Osteocyte (in vitro differentiated cells): ENCODE measurements at regions not wholly inside any gene's neighbourhood (a gene's known extent, or its start where the extent isn't known, plus 50 kb on each side); places are given as distances from the start of the nearest gene placed in this dataset.

Experiments
- DNase-seq: peaks from one replicate; pipeline ENCODE4 v3.0.0; 2021; ENCODE audit warnings: mixed read lengths; ENCODE audit not compliant: unreplicated experiment; ENCODE audit errors: extremely low spot score
- H3K27ac Mint-ChIP-seq: one replicate; pipeline ENCODE4 v1.8.0; 2021; ENCODE audit warnings: mild to moderate bottlenecking, mixed read lengths; ENCODE audit not compliant: unreplicated experiment
- H3K27me3 Mint-ChIP-seq: one replicate; pipeline ENCODE4 v1.8.0; 2021; ENCODE audit warnings: mixed read lengths; ENCODE audit not compliant: unreplicated experiment
- H3K36me3 Mint-ChIP-seq: one replicate; pipeline ENCODE4 v1.8.0; 2021; ENCODE audit warnings: mixed read lengths; ENCODE audit not compliant: unreplicated experiment
- H3K4me1 Mint-ChIP-seq: one replicate; pipeline ENCODE4 v1.8.0; 2021; ENCODE audit warnings: mixed read lengths; ENCODE audit not compliant: unreplicated experiment
- H3K4me3 Mint-ChIP-seq: one replicate; pipeline ENCODE4 v1.8.0; 2021; ENCODE audit warnings: mild to moderate bottlenecking, moderate library complexity, mixed read lengths; ENCODE audit not compliant: unreplicated experiment
- H3K9me3 Mint-ChIP-seq: one replicate; pipeline ENCODE4 v1.8.0; 2021; ENCODE audit warnings: mixed read lengths; ENCODE audit not compliant: unreplicated experiment
- CTCF ChIP-seq: fragments of 200-600 bp; sonication (generic); IDR thresholded peaks from 2 replicates; pipeline ENCODE4 v1.5.0; 2021; ENCODE audit warnings: antibody characterized with exemption, mild to moderate bottlenecking, moderate library complexity

GRCh38 chr1:8182034-8182761 is 135.7 kb upstream of the SLC45A1 start:
- H3K9me3 Mint-ChIP-seq, result peaks cover 19% of the 10 kb centered on the region
- H3K27me3 Mint-ChIP-seq, result no peaks in the 10 kb centered on the region
- no peak overlapping the region for H3K4me3 Mint-ChIP-seq
- no peak for DNase-seq
- no peak for TF ChIP-seq CTCF
- peaks cover 5% of the 10 kb centered on the region for H3K4me1 Mint-ChIP-seq
- peaks cover 5% of the 10 kb centered on the region for H3K36me3 Mint-ChIP-seq
- H3K27ac Mint-ChIP-seq, result no peak overlapping the region

DNA sequence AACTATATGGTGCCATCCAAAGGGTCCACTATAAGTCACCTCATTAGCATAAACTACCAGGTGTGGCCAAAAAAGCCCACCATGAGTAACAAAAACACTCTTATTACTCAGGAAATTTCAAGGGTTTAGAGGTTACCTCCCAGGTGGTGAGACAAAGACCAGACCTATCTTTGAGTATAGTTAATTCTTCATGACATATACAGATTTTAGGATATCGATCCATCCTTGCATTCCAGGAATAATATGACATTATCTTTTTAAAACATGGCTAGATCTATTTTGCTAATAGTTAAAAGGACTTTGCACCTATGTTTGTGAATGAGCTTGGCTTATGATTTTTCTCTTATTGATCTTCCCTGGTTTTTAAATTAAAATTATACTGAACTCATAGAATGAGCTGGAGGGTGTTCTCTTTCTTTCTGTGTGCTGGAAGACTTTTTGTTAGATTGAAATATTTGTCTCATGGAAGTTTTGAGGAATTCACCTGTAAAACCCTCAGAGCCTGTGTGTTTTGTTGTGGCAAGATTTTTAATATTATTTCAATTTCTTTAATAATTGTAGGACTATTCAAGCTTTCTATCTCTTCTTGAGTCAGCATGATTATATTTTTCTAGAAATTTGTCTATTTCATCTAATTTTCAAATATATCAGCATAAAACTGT is 138.7 kb upstream of the SLC45A1 start:
- DNase-seq, result no peak

DNA sequence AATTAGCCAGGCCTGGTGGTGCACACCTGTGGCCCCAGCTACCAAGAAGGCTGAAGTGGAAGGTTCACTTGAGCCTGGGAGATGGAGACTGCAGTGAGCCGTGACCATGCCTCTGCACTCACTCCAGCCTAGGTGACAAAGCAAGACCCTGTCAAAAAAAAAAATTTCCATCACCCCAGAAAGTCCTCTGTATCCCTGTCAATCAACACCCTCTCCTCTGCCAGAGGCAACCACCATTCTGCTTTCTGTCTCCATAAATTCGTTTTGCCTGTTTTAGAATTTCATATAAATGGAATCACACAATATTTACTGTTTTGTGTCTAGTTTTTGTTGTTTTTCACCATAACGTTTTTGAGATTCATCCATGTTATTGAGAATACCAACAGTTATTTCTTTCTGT is 141.6 kb upstream of the SLC45A1 start:
- Mint-ChIP-seq H3K4me3 (no peak overlapping the region), H3K36me3 (peaks cover 3% of the 10 kb centered on the region), H3K27ac (no peak overlapping the region), H3K27me3 (no peaks in the 10 kb centered on the region), H3K4me1 (peaks cover 4% of the 10 kb centered on the region), H3K9me3 (peaks cover 19% of the 10 kb centered on the region)
- TF ChIP-seq CTCF, result no peak
- DNase-seq, result no peak

More for the DNA sequence above, 138.7 kb upstream of the SLC45A1 start:
- Mint-ChIP-seq H3K27ac (no peak overlapping the region), H3K27me3 (no peaks in the 10 kb centered on the region), H3K36me3 (peaks cover 5% of the 10 kb centered on the region), H3K4me3 (no peak overlapping the region), H3K4me1 (peaks cover 8% of the 10 kb centered on the region), H3K9me3 (peaks cover 19% of the 10 kb centered on the region)
- TF ChIP-seq CTCF, result no peak

- Mint-ChIP-seq H3K4me1 (peaks cover 8% of the 10 kb centered on the region), H3K27ac (no peak overlapping the region), H3K4me3 (no peak overlapping the region), H3K36me3 (peaks cover 3% of the 10 kb centered on the region), H3K27me3 (no peaks in the 10 kb centered on the region), H3K9me3 (peaks cover 15% of the 10 kb centered on the region)
- no peak for DNase-seq
- no peak for TF ChIP-seq CTCF
Measured at GRCh38 chr1:8174807-8175206, 143.1 kb upstream of the SLC45A1 start.

- H3K27me3 Mint-ChIP-seq, result no peaks in the 10 kb centered on the region
- no peak for DNase-seq
- no peak overlapping the region for H3K27ac Mint-ChIP-seq
- no peaks in the 10 kb centered on the region for H3K36me3 Mint-ChIP-seq
- TF ChIP-seq CTCF, result no peak
- H3K9me3 Mint-ChIP-seq, result no peaks in the 10 kb centered on the region
- no peak overlapping the region for H3K4me3 Mint-ChIP-seq
- H3K4me1 Mint-ChIP-seq, result peaks cover 14% of the 10 kb centered on the region
Measured at GRCh38 chr1:8171751-8172464, 145.8 kb upstream of the ERRFI1 start.
